Trophoblast cell (in vitro differentiated cells and primary cell): ENCODE measurements at regions not wholly inside any gene's neighbourhood (a gene's known extent, or its start where the extent isn't known, plus 50 kb on each side); places are given as distances from the start of the nearest gene placed in this dataset.

Experiments used
- DNase-seq, 2 donors: peaks; one replicate each; pipeline ENCODE4 v3.0.0-alpha.2; 2016
- H2AFZ ChIP-seq: 2 replicates; pipeline ENCODE4 v1.6.1; 2013; ENCODE audit warnings: low read length, moderate library complexity, mild to moderate bottlenecking; ENCODE audit not compliant: insufficient read depth, poor library complexity
- H2AK5ac ChIP-seq: 2 replicates; pipeline ENCODE4 v1.6.1; 2013; ENCODE audit warnings: mild to moderate bottlenecking, low read length
- H2BK120ac ChIP-seq: 2 replicates; pipeline ENCODE4 v1.6.1; 2013; ENCODE audit warnings: low read length, mild to moderate bottlenecking, moderate library complexity; ENCODE audit not compliant: insufficient read depth, poor library complexity
- H2BK12ac ChIP-seq: 2 replicates; pipeline ENCODE4 v1.6.1; 2013; ENCODE audit warnings: mild to moderate bottlenecking, low read length, moderate library complexity
- H2BK5ac ChIP-seq: 2 replicates; pipeline ENCODE4 v1.6.1; 2013; ENCODE audit warnings: low read length, low read depth, moderate library complexity, mild to moderate bottlenecking; ENCODE audit not compliant: poor library complexity
- H3K14ac ChIP-seq: 2 replicates; pipeline ENCODE4 v1.6.1; 2013; ENCODE audit warnings: mild to moderate bottlenecking, low read length
- H3K18ac ChIP-seq: 2 replicates; pipeline ENCODE4 v1.6.1; 2013; ENCODE audit warnings: mild to moderate bottlenecking, low read length
- H3K23ac ChIP-seq: 2 replicates; pipeline ENCODE4 v1.6.1; 2013; ENCODE audit warnings: low read length
- H3K27ac ChIP-seq: 2 replicates; pipeline ENCODE4 v1.5.1; 2013; ENCODE audit warnings: low read depth, mild to moderate bottlenecking, inconsistent platforms, low read length, moderate library complexity
- H3K27me3 ChIP-seq: 2 replicates; pipeline ENCODE4 v1.6.1; 2013; ENCODE audit warnings: inconsistent platforms, mild to moderate bottlenecking, low read length, moderate library complexity; ENCODE audit not compliant: insufficient read depth
- H3K36me3 ChIP-seq, 2 experiments: 1 replicate in 1 of 2; 2 replicates in 1 of 2; pipeline ENCODE4 v1.6.1; 2013; ENCODE audit warnings: low read length in 2 of 2, mild to moderate bottlenecking in 2 of 2, moderate library complexity in 1 of 2; ENCODE audit not compliant: insufficient read depth in 2 of 2, control insufficient read depth in 1 of 2
- H3K4ac ChIP-seq: 2 replicates; pipeline ENCODE4 v1.6.1; 2013; ENCODE audit warnings: low read depth, mild to moderate bottlenecking, low read length, moderate library complexity
- H3K4me1 ChIP-seq, 2 experiments: 1 replicate in 1 of 2; 2 replicates in 1 of 2; pipeline ENCODE4 v1.6.1; 2013; ENCODE audit warnings: low read length in 2 of 2, mild to moderate bottlenecking in 2 of 2, moderate library complexity in 1 of 2; ENCODE audit not compliant: insufficient read depth in 2 of 2, control insufficient read depth in 1 of 2
- H3K4me2 ChIP-seq: 2 replicates; pipeline ENCODE4 v1.6.1; 2013; ENCODE audit warnings: inconsistent platforms, mild to moderate bottlenecking, low read length, moderate library complexity
- H3K4me3 ChIP-seq: 2 replicates; pipeline ENCODE4 v1.5.1; 2013; ENCODE audit warnings: mild to moderate bottlenecking, low read depth, low read length, inconsistent platforms
- H3K79me1 ChIP-seq: one replicate; pipeline ENCODE4 v1.6.1; 2013; ENCODE audit warnings: low read length
- H3K79me2 ChIP-seq: 2 replicates; pipeline ENCODE4 v1.6.1; 2013; ENCODE audit warnings: low read length, mild to moderate bottlenecking; ENCODE audit not compliant: control insufficient read depth, insufficient read depth, poor library complexity
- H3K9ac ChIP-seq: 2 replicates; pipeline ENCODE4 v1.6.1; 2013; ENCODE audit warnings: mild to moderate bottlenecking, low read length
- H3K9me3 ChIP-seq: 2 replicates; pipeline ENCODE4 v1.6.1; 2013; ENCODE audit warnings: low read depth, mild to moderate bottlenecking, control low read depth, inconsistent platforms, low read length; ENCODE audit not compliant: insufficient read depth
- H4K12ac ChIP-seq: 2 replicates; pipeline ENCODE4 v1.6.1; 2013; ENCODE audit warnings: low read depth, mild to moderate bottlenecking, low read length, moderate library complexity
- H4K8ac ChIP-seq: 2 replicates; pipeline ENCODE4 v1.6.1; 2013; ENCODE audit warnings: low read depth, mild to moderate bottlenecking, low read length, moderate library complexity
- H4K91ac ChIP-seq: one replicate; pipeline ENCODE4 v1.6.1; 2013; ENCODE audit warnings: low read depth, mild to moderate bottlenecking, low read length, moderate library complexity
- WGBS: extraction: QIAGEN DNeasy Blood & Tissue Kit; methylation state at CpG from one replicate; pipeline ENCODE4 v1.1.7; 2013; ENCODE audit warnings: missing lambda C conversion rate; ENCODE audit not compliant: insufficient read length, insufficient coverage; ENCODE audit errors: extremely low coverage; 5-methylcytosine and 5-hydroxymethylcytosine counted together

DNA sequence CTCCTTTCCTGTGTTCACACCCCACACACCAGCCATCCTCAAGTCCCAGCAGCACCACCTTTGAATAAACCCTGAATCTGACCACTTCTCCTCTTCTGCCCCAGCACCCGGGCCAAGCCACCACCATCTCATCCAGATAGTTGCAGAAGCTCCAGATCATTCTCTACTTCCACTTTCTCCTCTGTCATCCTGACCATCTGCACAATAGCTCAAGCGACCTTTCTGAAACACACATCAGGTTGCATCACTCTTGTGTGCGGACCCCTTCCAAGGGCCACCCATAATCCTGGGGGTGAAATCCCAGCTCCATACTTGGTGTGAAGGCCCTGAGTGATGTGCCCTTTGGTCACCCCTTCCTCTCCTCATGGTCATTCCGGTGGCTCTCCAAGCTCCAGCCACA is 187.4 kb upstream of the GALNT17 start:
- Histone ChIP-seq H2BK120ac (no peak overlapping the region), H3K4me2 (no peak overlapping the region), H3K9ac (no peak overlapping the region), H3K4ac (no peak overlapping the region), H3K79me2 (no peaks in the 10 kb centered on the region), H3K9me3 (peaks cover 2% of the 10 kb centered on the region), H3K4me1 (no peaks in the 10 kb centered on the region), H3K23ac (no peak overlapping the region), H3K4me3 (no peak overlapping the region), H4K12ac (no peak overlapping the region), H3K27me3 (no peaks in the 10 kb centered on the region), H3K36me3 (no peaks in the 10 kb centered on the region), H3K14ac (no peak overlapping the region), H3K27ac (no peak overlapping the region), H2AK5ac (no peak overlapping the region), H2AFZ (no peak overlapping the region), H3K79me1 (no peaks in the 10 kb centered on the region), H2BK12ac (no peak overlapping the region), H4K91ac (no peak overlapping the region), H2BK5ac (no peak overlapping the region), H4K8ac (no peak overlapping the region), H3K18ac (no peak overlapping the region)
- no CpG with 5 or more reads among the region's 4 CpGs for WGBS
- no peak for DNase-seq

GRCh38 chr7:70947181-70947580 is 184.8 kb upstream of the GALNT17 start:
- Histone ChIP-seq H3K4ac (no peak overlapping the region), H2AK5ac (no peak overlapping the region), H3K4me1 (peaks cover 3% of the 10 kb centered on the region in 2 experiments), H3K79me2 (no peaks in the 10 kb centered on the region), H4K8ac (no peak overlapping the region), H4K12ac (no peak overlapping the region), H3K14ac (no peak overlapping the region), H3K79me1 (no peaks in the 10 kb centered on the region), H2BK12ac (no peak overlapping the region), H3K9ac (no peak overlapping the region), H3K4me2 (no peak overlapping the region), H3K4me3 (no peak overlapping the region), H2BK5ac (no peak overlapping the region), H3K36me3 (no peaks in the 10 kb centered on the region), H3K27me3 (no peaks in the 10 kb centered on the region), H3K9me3 (peaks cover 2% of the 10 kb centered on the region), H4K91ac (no peak overlapping the region), H2AFZ (no peak overlapping the region), H3K18ac (no peak overlapping the region), H3K23ac (no peak overlapping the region), H3K27ac (no peak overlapping the region), H2BK120ac (no peak overlapping the region)
- WGBS, result no CpG with 5 or more reads among the region's 2 CpGs
- DNase-seq, result no peak

GRCh38 chr7:70949862-70950261 is 182.1 kb upstream of the GALNT17 start:
- Histone ChIP-seq H3K4me1 (peaks cover 3% of the 10 kb centered on the region in 2 experiments), H4K12ac (no peak overlapping the region), H3K9ac (no peak overlapping the region), H3K27ac (no peak overlapping the region), H3K9me3 (peaks cover 2% of the 10 kb centered on the region), H3K36me3 (no peaks in the 10 kb centered on the region), H2BK120ac (no peak overlapping the region), H3K4me2 (no peak overlapping the region), H4K91ac (no peak overlapping the region), H3K79me2 (no peaks in the 10 kb centered on the region), H3K79me1 (no peaks in the 10 kb centered on the region), H2AK5ac (no peak overlapping the region), H2BK12ac (no peak overlapping the region), H3K18ac (no peak overlapping the region), H4K8ac (no peak overlapping the region), H3K14ac (no peak overlapping the region), H2BK5ac (no peak overlapping the region), H3K27me3 (no peaks in the 10 kb centered on the region), H3K4ac (no peak overlapping the region), H3K4me3 (no peak overlapping the region), H2AFZ (no peak overlapping the region), H3K23ac (no peak overlapping the region)
- no peak for DNase-seq

DNA sequence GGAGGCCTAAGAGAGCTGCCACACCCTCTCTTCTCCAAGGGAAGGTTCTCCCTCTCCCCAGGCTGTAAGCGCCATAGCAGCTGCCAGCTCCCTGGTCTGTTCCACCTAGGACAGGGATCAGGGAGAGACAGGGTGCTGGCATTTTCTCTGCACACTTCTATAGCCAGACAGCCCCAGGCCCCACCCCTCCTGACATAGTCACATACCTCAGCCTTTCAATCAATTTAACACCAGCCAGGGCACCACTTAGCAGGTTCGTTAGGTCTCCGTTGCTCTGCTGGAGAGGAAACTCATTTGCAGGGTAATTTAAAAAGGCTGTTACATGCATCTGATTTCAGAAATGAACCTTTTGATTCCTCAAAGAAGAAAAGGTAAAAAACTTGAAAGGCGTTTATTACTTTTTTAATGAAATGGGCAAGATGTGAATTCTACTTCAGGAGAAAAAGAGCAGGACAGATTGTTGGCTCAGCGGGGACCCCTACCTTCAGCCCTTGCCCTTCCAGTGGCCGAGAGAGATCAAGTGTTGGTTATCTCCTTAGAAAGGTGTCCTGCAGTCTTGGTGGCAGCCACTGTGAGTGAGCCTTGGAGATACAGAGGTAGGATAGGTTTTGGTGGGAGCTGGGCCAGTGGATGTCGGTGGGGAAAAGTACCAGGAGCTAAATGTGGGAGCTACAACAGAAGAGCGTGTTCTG is 180.5 kb upstream of the GALNT17 start:
- no peak overlapping the region for H3K14ac ChIP-seq
- H3K4me2 ChIP-seq, result no peak overlapping the region
- H2AFZ ChIP-seq, result no peak overlapping the region
- no peaks in the 10 kb centered on the region for H3K27me3 ChIP-seq
- no peak for DNase-seq
- H3K4me3 ChIP-seq, result no peak overlapping the region
- no peak overlapping the region for H2AK5ac ChIP-seq
- no peak overlapping the region for H3K27ac ChIP-seq
- H2BK12ac ChIP-seq, result no peak overlapping the region
- H2BK5ac ChIP-seq, result no peak overlapping the region
- no peak overlapping the region for H4K12ac ChIP-seq
- H3K79me1 ChIP-seq, result no peaks in the 10 kb centered on the region
- H3K23ac ChIP-seq, result no peak overlapping the region
- no peaks in the 10 kb centered on the region for H3K9me3 ChIP-seq
- no peak overlapping the region for H3K9ac ChIP-seq
- H3K36me3 ChIP-seq, result no peaks in the 10 kb centered on the region
- WGBS, result no CpG with 5 or more reads among the region's 8 CpGs
- no peak overlapping the region for H2BK120ac ChIP-seq
- H4K91ac ChIP-seq, result no peak overlapping the region
- no peak overlapping the region for H4K8ac ChIP-seq
- H3K4me1 ChIP-seq, result peaks cover 3% of the 10 kb centered on the region in 2 experiments
- H3K18ac ChIP-seq, result no peak overlapping the region
- no peak overlapping the region for H3K4ac ChIP-seq
- H3K79me2 ChIP-seq, result no peaks in the 10 kb centered on the region
